Neutrophil (primary cell): ENCODE measurements at regions not wholly inside any gene's neighbourhood (a gene's known extent, or its start where the extent isn't known, plus 50 kb on each side); places are given as distances from the start of the nearest gene placed in this dataset.
"Not testable (repeated sequence)": the region's sequence is repeated elsewhere in the genome, so short reads cannot be mapped to it uniquely, and the experiment has no call there.

Experiments used
- H3K27ac ChIP-seq: fragments of 200-600 bp; sonication (generic); 2 replicates; pipeline ENCODE4 v1.5.1; 2016; ENCODE audit warnings: mild to moderate bottlenecking, moderate library complexity
- H3K27me3 ChIP-seq: fragments of 200-600 bp; sonication (generic); 2 replicates; pipeline ENCODE4 v1.6.0; 2016; ENCODE audit warnings: mild to moderate bottlenecking
- H3K36me3 ChIP-seq: fragments of 200-600 bp; sonication (generic); 2 replicates; pipeline ENCODE4 v1.5.1; 2017
- H3K4me1 ChIP-seq, 2 experiments: fragments of 200-600 bp in 1 of 2; sonication (generic) in 1 of 2; 1 replicate in 1 of 2; 2 replicates in 1 of 2; pipeline versions ENCODE4 v1.5.1 to v1.6.1; 2013 to 2016; ENCODE audit warnings: low read depth in 1 of 2, low read length in 1 of 2, mild to moderate bottlenecking in 1 of 2, moderate library complexity in 1 of 2; ENCODE audit not compliant: control insufficient read depth in 1 of 2, insufficient read depth in 1 of 2
- H3K4me3 ChIP-seq, 2 experiments: fragments of 200-600 bp in 1 of 2; sonication (generic) in 1 of 2; 1 replicate in 1 of 2; 2 replicates in 1 of 2; pipeline ENCODE4 v1.5.1; 2013 to 2016; ENCODE audit warnings: low read depth in 1 of 2, low read length in 1 of 2, mild to moderate bottlenecking in 1 of 2, moderate library complexity in 1 of 2
- H3K9me3 ChIP-seq: fragments of 200-600 bp; sonication (generic); 2 replicates; pipeline ENCODE4 v1.5.1; 2016
- TF ChIP-seq, protein P1 (sequence below): fragments of 200-600 bp; sonication (generic); IDR thresholded peaks from 2 replicates; pipeline ENCODE4 v1.5.1; 2016; ENCODE audit warnings: antibody characterized with exemption

- H3K4me1 ChIP-seq, result no peaks in the 10 kb centered on the region
- no peaks in the 10 kb centered on the region for H3K9me3 ChIP-seq
- H3K4me3 ChIP-seq, result no peak overlapping the region
- TF ChIP-seq, protein P1, sequence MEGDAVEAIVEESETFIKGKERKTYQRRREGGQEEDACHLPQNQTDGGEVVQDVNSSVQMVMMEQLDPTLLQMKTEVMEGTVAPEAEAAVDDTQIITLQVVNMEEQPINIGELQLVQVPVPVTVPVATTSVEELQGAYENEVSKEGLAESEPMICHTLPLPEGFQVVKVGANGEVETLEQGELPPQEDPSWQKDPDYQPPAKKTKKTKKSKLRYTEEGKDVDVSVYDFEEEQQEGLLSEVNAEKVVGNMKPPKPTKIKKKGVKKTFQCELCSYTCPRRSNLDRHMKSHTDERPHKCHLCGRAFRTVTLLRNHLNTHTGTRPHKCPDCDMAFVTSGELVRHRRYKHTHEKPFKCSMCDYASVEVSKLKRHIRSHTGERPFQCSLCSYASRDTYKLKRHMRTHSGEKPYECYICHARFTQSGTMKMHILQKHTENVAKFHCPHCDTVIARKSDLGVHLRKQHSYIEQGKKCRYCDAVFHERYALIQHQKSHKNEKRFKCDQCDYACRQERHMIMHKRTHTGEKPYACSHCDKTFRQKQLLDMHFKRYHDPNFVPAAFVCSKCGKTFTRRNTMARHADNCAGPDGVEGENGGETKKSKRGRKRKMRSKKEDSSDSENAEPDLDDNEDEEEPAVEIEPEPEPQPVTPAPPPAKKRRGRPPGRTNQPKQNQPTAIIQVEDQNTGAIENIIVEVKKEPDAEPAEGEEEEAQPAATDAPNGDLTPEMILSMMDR, result no peak
- no peaks in the 10 kb centered on the region for H3K36me3 ChIP-seq
- H3K27ac ChIP-seq, result no peak overlapping the region
- no peaks in the 10 kb centered on the region for H3K27me3 ChIP-seq
Observed at GRCh38 chr9:75541734-75542133, 348.7 kb upstream of the PCSK5 start.

- H3K9me3 ChIP-seq, result no peaks in the 10 kb centered on the region
- no peak overlapping the region for H3K27ac ChIP-seq
- TF ChIP-seq, protein P1, result no peak
- H3K4me3 ChIP-seq, result no peak overlapping the region
- no peaks in the 10 kb centered on the region for H3K36me3 ChIP-seq
- no peaks in the 10 kb centered on the region for H3K27me3 ChIP-seq
- H3K4me1 ChIP-seq, result no peaks in the 10 kb centered on the region
Observed at GRCh38 chr9:75544815-75545214, 345.7 kb upstream of the PCSK5 start.

GRCh38 chr9:75545287-75545686 is 345.2 kb upstream of the PCSK5 start:
- TF ChIP-seq, protein P1, result no peak
- H3K27ac ChIP-seq, result no peak overlapping the region
- H3K4me3 ChIP-seq, result no peak overlapping the region
- H3K9me3 ChIP-seq, result no peaks in the 10 kb centered on the region
- H3K4me1 ChIP-seq, result no peaks in the 10 kb centered on the region
- H3K27me3 ChIP-seq, result no peaks in the 10 kb centered on the region
- H3K36me3 ChIP-seq, result no peaks in the 10 kb centered on the region

DNA sequence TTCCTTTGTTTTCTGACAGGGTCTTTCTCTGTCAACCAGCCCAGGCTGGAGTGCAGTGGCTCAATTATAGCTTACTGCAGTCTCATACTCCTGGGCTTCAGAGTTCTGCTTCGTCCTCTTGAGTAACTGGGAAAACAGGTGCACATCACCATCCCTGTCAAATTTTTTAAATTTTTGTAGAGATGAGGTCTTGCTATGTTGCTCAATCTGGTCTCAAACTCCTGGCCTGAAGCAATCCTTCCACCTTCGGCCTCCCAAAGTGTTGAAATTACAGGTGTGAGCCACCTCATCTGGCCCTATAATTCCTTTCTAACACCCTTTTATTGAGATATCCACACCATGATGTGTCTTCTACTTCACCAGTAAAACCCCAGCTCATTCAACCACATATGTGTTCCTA is 341.6 kb upstream of the PCSK5 start:
- H3K27ac ChIP-seq, result no peak overlapping the region
- no peaks in the 10 kb centered on the region for H3K36me3 ChIP-seq
- H3K9me3 ChIP-seq, result no peaks in the 10 kb centered on the region
- no peak overlapping the region for H3K4me3 ChIP-seq
- no peaks in the 10 kb centered on the region for H3K4me1 ChIP-seq
- TF ChIP-seq, protein P1, result no peak
- H3K27me3 ChIP-seq, result no peaks in the 10 kb centered on the region

DNA sequence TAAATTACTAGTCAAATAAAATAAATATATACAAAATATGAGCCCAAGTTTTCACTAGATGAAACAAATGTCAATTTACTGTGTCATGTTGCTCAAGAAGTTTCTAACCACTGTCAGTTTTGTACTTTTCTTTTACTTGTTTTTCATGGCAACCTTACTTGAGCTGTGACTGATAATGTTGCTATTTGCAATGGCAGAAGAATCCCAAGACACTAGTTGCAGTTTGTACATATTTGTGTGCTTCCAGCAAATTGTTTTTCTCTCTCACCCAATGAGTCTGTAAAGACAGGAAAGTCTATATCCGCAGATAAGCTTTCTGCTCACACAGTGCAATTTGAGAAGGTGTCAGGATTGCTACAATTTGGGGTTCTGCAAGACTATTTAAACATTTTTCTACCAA is 338.6 kb upstream of the PCSK5 start:
- no peak overlapping the region for H3K27ac ChIP-seq
- TF ChIP-seq, protein P1, result no peak
- H3K4me1 ChIP-seq, result no peaks in the 10 kb centered on the region
- no peaks in the 10 kb centered on the region for H3K27me3 ChIP-seq
- H3K36me3 ChIP-seq, result no peaks in the 10 kb centered on the region
- no peak overlapping the region for H3K4me3 ChIP-seq
- H3K9me3 ChIP-seq, result no peaks in the 10 kb centered on the region

DNA sequence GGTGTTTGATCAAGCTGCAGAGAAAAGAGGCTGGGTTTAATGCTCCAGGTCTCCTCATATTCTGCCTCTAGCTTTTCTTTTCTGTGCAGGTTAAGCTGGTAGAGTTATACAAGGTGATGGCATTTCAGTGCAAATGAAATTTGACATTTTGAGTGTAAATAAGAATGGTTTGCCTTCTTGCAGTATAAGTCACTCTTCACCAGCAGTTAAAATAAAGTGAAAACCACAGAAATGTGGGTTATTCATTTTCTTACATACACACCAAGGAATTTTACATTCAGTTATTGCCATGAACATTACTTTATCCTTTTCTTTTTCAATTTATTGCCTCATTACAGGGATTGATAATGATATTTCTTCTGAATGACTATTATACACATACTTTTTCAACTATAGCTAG is 337.5 kb upstream of the PCSK5 start:
- Histone ChIP-seq H3K9me3 (no peaks in the 10 kb centered on the region), H3K4me1 (no peaks in the 10 kb centered on the region), H3K36me3 (no peaks in the 10 kb centered on the region), H3K27me3 (no peaks in the 10 kb centered on the region), H3K27ac (no peak overlapping the region), H3K4me3 (no peak overlapping the region)
- TF ChIP-seq, protein P1, result no peak

GRCh38 chr9:75566813-75567212 is 323.7 kb upstream of the PCSK5 start:
- not testable (repeated sequence) for H3K36me3 ChIP-seq, H3K27me3 ChIP-seq

More at GRCh38 chr9:75566813-75567212, 323.7 kb upstream of the PCSK5 start:
- not testable (repeated sequence) for H3K27ac ChIP-seq, H3K4me3 ChIP-seq, H3K4me1 ChIP-seq, H3K9me3 ChIP-seq
